ENCODE measurements at regions not wholly inside any gene's neighbourhood (a gene's known extent, or its start where the extent isn't known, plus 50 kb on each side); places are given as distances from the start of the nearest gene placed in this dataset.
"Not testable (repeated sequence)": the region's sequence is repeated elsewhere in the genome, so short reads cannot be mapped to it uniquely, and the experiment has no call there.

DNA sequence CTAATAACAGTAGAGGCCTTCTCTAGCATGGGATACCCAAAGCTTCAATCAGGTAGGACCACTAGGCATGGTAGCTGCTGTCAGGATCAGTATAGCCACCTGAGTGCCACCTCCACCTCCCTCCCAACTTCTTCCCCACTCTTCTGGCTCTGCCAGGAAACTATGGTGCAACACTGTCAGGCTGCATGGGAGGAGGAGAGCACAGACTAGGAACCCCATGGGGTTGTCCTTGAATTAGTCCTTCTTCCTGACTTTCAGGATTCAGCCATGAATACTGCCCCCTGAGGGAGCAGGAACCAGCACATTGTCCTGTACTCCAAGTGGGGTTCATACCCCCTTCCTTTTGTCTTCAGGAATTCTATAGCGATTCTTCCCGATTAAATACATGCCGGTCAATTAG, 340.8 kb upstream of the ONECUT1 start:
- intact Hi-C loops (cut with DNase I; ENCODE audit: low total_unique reads), result no loop called here
- Histone ChIP-seq H3K9me3 (no peaks in the 10 kb centered on the region), H3K4me3 (no peak overlapping the region), H3K27me3 (no peaks in the 10 kb centered on the region), H3K36me3 (no peaks in the 10 kb centered on the region), H3K27ac (no peak overlapping the region), H3K4me1 (no peaks in the 10 kb centered on the region)
- TF ChIP-seq, protein P1, sequence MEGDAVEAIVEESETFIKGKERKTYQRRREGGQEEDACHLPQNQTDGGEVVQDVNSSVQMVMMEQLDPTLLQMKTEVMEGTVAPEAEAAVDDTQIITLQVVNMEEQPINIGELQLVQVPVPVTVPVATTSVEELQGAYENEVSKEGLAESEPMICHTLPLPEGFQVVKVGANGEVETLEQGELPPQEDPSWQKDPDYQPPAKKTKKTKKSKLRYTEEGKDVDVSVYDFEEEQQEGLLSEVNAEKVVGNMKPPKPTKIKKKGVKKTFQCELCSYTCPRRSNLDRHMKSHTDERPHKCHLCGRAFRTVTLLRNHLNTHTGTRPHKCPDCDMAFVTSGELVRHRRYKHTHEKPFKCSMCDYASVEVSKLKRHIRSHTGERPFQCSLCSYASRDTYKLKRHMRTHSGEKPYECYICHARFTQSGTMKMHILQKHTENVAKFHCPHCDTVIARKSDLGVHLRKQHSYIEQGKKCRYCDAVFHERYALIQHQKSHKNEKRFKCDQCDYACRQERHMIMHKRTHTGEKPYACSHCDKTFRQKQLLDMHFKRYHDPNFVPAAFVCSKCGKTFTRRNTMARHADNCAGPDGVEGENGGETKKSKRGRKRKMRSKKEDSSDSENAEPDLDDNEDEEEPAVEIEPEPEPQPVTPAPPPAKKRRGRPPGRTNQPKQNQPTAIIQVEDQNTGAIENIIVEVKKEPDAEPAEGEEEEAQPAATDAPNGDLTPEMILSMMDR (IDR thresholded peaks at IDR 0.05), result no peak
- TF ChIP-seq POLR2A (IDR thresholded peaks at IDR 0.05), result no peak
- DNase-seq, result no peak

DNA sequence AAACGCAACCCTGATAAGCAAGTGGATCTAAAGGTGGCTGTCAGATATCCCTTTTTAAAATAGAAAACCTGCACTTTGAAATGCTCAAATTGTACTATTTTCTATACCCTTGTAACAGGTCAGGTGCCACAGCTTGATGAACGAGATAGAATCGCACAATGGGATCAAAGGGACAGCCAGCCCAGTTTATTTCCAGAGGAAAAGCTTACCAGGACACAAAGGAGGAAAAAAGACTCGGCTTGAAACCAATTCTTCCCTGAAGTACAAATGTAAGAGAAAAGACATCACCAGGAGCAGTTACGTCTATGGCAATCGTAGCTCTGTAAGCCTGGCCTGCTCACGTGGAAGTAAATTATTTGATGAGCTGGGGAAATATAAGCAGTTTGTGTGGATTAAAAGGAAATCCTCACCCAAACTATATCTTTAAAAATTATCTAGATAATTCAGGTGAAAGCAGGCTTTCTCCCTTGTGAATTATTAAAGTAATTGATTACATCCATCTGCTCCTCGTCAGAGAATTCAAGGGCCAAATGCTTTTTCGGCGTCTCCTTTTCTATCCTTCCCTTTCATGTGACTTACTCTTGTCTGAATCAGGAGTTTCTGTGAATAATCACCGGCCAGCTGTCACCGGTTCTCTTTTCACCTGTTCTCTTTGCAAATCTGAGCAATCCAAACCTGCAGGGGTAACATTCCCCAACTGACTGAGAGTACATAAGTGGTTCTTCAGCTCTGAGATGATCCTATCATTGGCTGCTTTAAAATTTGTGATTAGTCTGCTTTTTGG, 339.2 kb upstream of the ONECUT1 start:
- intact Hi-C loops (cut with DNase I; ENCODE audit: low total_unique reads), result no loop called here
- Histone ChIP-seq H3K27ac (no peak overlapping the region), H3K36me3 (no peaks in the 10 kb centered on the region), H3K27me3 (no peaks in the 10 kb centered on the region), H3K4me3 (no peak overlapping the region), H3K9me3 (no peaks in the 10 kb centered on the region), H3K4me1 (no peaks in the 10 kb centered on the region)
- no peak for TF ChIP-seq POLR2A (IDR thresholded peaks at IDR 0.05)
- TF ChIP-seq, protein P1 (IDR thresholded peaks at IDR 0.05), result no peak
- no peak for DNase-seq

DNA sequence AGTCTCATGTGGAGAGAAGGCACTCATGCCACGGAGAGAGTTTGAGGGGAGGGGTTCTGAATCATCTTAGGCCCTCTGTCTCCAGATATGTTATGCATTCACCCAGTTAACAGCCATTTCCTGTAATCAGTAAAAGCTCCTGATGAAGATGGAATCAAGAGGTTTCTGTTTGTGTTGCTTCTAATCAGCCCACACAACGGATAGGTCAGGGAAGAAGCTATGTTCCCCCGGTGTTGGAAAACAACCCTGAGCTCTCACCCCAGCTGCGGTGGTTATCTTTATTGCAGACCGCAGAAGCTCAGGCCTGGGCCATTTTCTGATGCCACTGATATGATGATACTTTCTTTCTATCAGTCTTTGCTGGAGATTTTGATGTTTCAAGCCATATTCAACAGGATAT, 338.5 kb upstream of the ONECUT1 start:
- Histone ChIP-seq H3K27me3 (no peaks in the 10 kb centered on the region), H3K27ac (no peak overlapping the region), H3K4me1 (no peaks in the 10 kb centered on the region), H3K4me3 (no peak overlapping the region), H3K9me3 (no peaks in the 10 kb centered on the region), H3K36me3 (no peaks in the 10 kb centered on the region)
- TF ChIP-seq POLR2A (IDR thresholded peaks at IDR 0.05), result no peak
- TF ChIP-seq, protein P1 (IDR thresholded peaks at IDR 0.05), result no peak
- intact Hi-C loops (cut with DNase I; ENCODE audit: low total_unique reads), result no loop called here
- DNase-seq, result no peak

GRCh38 chr15:53126144-53126543, 336.0 kb upstream of the ONECUT1 start:
- Histone ChIP-seq H3K36me3 (no peaks in the 10 kb centered on the region), H3K27me3 (no peaks in the 10 kb centered on the region), H3K9me3 (no peaks in the 10 kb centered on the region), H3K4me1 (no peaks in the 10 kb centered on the region), H3K27ac (no peak overlapping the region), H3K4me3 (no peak overlapping the region)
- TF ChIP-seq, protein P1 (IDR thresholded peaks at IDR 0.05), result no peak
- TF ChIP-seq POLR2A (IDR thresholded peaks at IDR 0.05), result no peak
- intact Hi-C loops (cut with DNase I; ENCODE audit: low total_unique reads), result no loop called here
- DNase-seq, result no peak

DNA sequence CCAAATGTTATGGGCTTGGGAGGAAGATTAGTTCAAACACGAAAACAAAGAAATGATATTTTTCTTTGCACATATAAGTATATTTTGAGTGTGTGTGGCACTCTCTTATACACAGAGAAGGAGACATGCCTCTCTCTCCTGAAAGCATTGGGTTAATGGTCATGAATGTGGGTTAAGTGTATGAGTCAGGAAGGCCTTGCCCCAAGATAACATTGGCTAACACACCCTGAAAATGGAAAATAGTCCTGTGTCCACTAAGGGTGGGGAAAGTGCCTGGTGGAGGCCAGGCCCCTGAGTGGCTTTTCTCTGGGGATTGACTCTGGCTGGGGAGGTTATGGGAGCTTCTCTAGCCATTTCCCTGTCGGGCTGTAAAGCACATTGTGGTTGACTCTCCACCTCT, 332.7 kb upstream of the ONECUT1 start:
- Histone ChIP-seq H3K4me3 (no peak overlapping the region), H3K27me3 (no peaks in the 10 kb centered on the region), H3K9me3 (no peaks in the 10 kb centered on the region), H3K27ac (no peak overlapping the region), H3K36me3 (no peaks in the 10 kb centered on the region), H3K4me1 (no peaks in the 10 kb centered on the region)
- TF ChIP-seq POLR2A (IDR thresholded peaks at IDR 0.05), result no peak
- TF ChIP-seq, protein P1 (IDR thresholded peaks at IDR 0.05), result no peak
- intact Hi-C loops (cut with DNase I; ENCODE audit: low total_unique reads), result no loop called here
- DNase-seq, result no peak

DNA sequence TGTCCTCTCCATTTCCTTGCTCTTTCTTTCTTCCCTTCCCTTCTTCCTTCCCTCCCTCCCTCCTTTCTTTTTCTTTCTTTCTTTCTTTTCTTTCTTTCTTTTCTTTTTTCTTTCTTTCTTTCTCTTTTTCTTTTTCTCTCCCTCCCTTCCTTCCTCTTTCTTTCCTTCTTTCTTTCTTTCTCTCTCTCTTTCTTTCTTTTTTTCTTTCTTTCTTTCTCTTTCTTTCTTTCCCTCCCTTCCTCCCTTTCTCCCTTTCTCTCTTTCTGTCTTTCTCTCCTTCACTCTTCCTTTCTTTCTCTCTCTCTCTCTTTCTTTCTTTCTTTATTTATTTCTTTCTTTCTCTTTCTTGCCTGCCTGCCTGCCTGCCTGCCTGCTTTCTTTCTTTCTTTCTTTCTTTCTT, 326.8 kb upstream of the ONECUT1 start:
- H3K27me3 ChIP-seq; H3K36me3 ChIP-seq; DNase-seq; H3K4me1 ChIP-seq; H3K9me3 ChIP-seq; intact Hi-C loops (cut with DNase I; ENCODE audit: low total_unique reads); H3K27ac ChIP-seq; H3K4me3 ChIP-seq: not testable (repeated sequence)

Data from uterus (tissue), 3 donors.